ENCODE measurements at regions not wholly inside any gene's neighbourhood (a gene's known extent, or its start where the extent isn't known, plus 50 kb on each side); places are given as distances from the start of the nearest gene placed in this dataset.

GRCh38 chrX:44096666-44097065, 123.5 kb upstream of the NDP start:
- DNase-seq (ENCODE audit: low read depth in 2 of 2): no peak
- Histone ChIP-seq H3K4me1 (ENCODE audit: control insufficient read depth, extremely low read depth, insufficient read depth, low read length) (no peaks in the 10 kb centered on the region), H3K4me2 (ENCODE audit: extremely low read depth, insufficient read depth, low read length) (no peak overlapping the region), H3K9me3 (ENCODE audit: control insufficient read depth, insufficient read depth, low read depth, low read length) (no peaks in the 10 kb centered on the region), H3K27ac (ENCODE audit: insufficient read depth, low read length) (no peak overlapping the region), H3K4me3 (replicated peaks in 1 of 4; ENCODE audit: control extremely low read depth in 1 of 4, insufficient read depth in 1 of 4, low read depth in 3 of 4, low read length in 4 of 4) (no peak overlapping the region), H3K36me3 (ENCODE audit: control insufficient read depth, insufficient read depth, low read length) (no peaks in the 10 kb centered on the region), H3K9ac (ENCODE audit: insufficient read depth, low read length) (no peak overlapping the region), H3K79me2 (ENCODE audit: control insufficient read depth, insufficient read depth, low read length) (no peaks in the 10 kb centered on the region), H3K27me3 (ENCODE audit: control insufficient read depth, insufficient read depth, low read length) (no peaks in the 10 kb centered on the region), H2AFZ (ENCODE audit: low read length) (no peak overlapping the region), H4K20me1 (ENCODE audit: control insufficient read depth, extremely low read depth, insufficient read depth, low read length) (no peaks in the 10 kb centered on the region)
- TF ChIP-seq CTCF (conservative IDR thresholded peaks at IDR 0.05 in 1 of 2, IDR thresholded peaks at IDR 0.05 in 1 of 2; ENCODE audit: low read depth in 1 of 2, low read length in 2 of 2): no peak
- no peak for TF ChIP-seq EZH2 (IDR thresholded peaks at IDR 0.05; ENCODE audit: low read length, missing control alignments)

- Histone ChIP-seq H3K79me2 (ENCODE audit: control insufficient read depth, insufficient read depth, low read length) (no peaks in the 10 kb centered on the region), H3K4me3 (replicated peaks in 1 of 4; ENCODE audit: control extremely low read depth in 1 of 4, insufficient read depth in 1 of 4, low read depth in 3 of 4, low read length in 4 of 4) (no peak overlapping the region), H4K20me1 (ENCODE audit: control insufficient read depth, extremely low read depth, insufficient read depth, low read length) (no peaks in the 10 kb centered on the region), H3K4me2 (ENCODE audit: extremely low read depth, insufficient read depth, low read length) (no peak overlapping the region), H2AFZ (ENCODE audit: low read length) (no peak overlapping the region), H3K36me3 (ENCODE audit: control insufficient read depth, insufficient read depth, low read length) (no peaks in the 10 kb centered on the region), H3K9ac (ENCODE audit: insufficient read depth, low read length) (no peak overlapping the region), H3K9me3 (ENCODE audit: control insufficient read depth, insufficient read depth, low read depth, low read length) (no peaks in the 10 kb centered on the region), H3K27ac (ENCODE audit: insufficient read depth, low read length) (no peak overlapping the region), H3K27me3 (ENCODE audit: control insufficient read depth, insufficient read depth, low read length) (no peaks in the 10 kb centered on the region), H3K4me1 (ENCODE audit: control insufficient read depth, extremely low read depth, insufficient read depth, low read length) (no peaks in the 10 kb centered on the region)
- DNase-seq (ENCODE audit: low read depth in 2 of 2): no peak
- TF ChIP-seq CTCF (conservative IDR thresholded peaks at IDR 0.05 in 1 of 2, IDR thresholded peaks at IDR 0.05 in 1 of 2; ENCODE audit: low read depth in 1 of 2, low read length in 2 of 2) (no peak), EZH2 (IDR thresholded peaks at IDR 0.05; ENCODE audit: low read length, missing control alignments) (no peak)
These were observed 121.8 kb upstream of the NDP start for GRCh38 chrX:44094821-44095530.

GRCh38 chrX:44093431-44093830, 120.2 kb upstream of the NDP start:
- Histone ChIP-seq H3K9me3 (ENCODE audit: control insufficient read depth, insufficient read depth, low read depth, low read length) (no peaks in the 10 kb centered on the region), H3K4me1 (ENCODE audit: control insufficient read depth, extremely low read depth, insufficient read depth, low read length) (no peaks in the 10 kb centered on the region)

More at GRCh38 chrX:44093431-44093830, 120.2 kb upstream of the NDP start:
- DNase-seq (ENCODE audit: low read depth in 2 of 2): no peak
- Histone ChIP-seq H3K4me3 (replicated peaks in 1 of 4; ENCODE audit: control extremely low read depth in 1 of 4, insufficient read depth in 1 of 4, low read depth in 3 of 4, low read length in 4 of 4) (no peak overlapping the region), H2AFZ (ENCODE audit: low read length) (no peak overlapping the region), H3K27me3 (ENCODE audit: control insufficient read depth, insufficient read depth, low read length) (no peaks in the 10 kb centered on the region), H3K9ac (ENCODE audit: insufficient read depth, low read length) (no peak overlapping the region), H3K79me2 (ENCODE audit: control insufficient read depth, insufficient read depth, low read length) (no peaks in the 10 kb centered on the region), H4K20me1 (ENCODE audit: control insufficient read depth, extremely low read depth, insufficient read depth, low read length) (no peaks in the 10 kb centered on the region), H3K27ac (ENCODE audit: insufficient read depth, low read length) (no peak overlapping the region), H3K36me3 (ENCODE audit: control insufficient read depth, insufficient read depth, low read length) (no peaks in the 10 kb centered on the region), H3K4me2 (ENCODE audit: extremely low read depth, insufficient read depth, low read length) (no peak overlapping the region)
- TF ChIP-seq CTCF (conservative IDR thresholded peaks at IDR 0.05 in 1 of 2, IDR thresholded peaks at IDR 0.05 in 1 of 2; ENCODE audit: low read depth in 1 of 2, low read length in 2 of 2) (no peak), EZH2 (IDR thresholded peaks at IDR 0.05; ENCODE audit: low read length, missing control alignments) (no peak)

Data from fibroblast of lung (primary cell).